ENCODE measurements at regions not wholly inside any gene's neighbourhood (a gene's known extent, or its start where the extent isn't known, plus 50 kb on each side); places are given as distances from the start of the nearest gene placed in this dataset.
A peak's percentile ranks its signal among the peaks of the same experiment; 100 is the strongest.

- Histone ChIP-seq H3K4me3 (no peak overlapping the region), H3K36me3 (no peaks in the 10 kb centered on the region), H3K27me3 (replicated peaks in 1 of 7) (no peaks in the 10 kb centered on the region), H3K27ac (no peak overlapping the region), H3K4me1 (no peaks in the 10 kb centered on the region), H3K9me3 (no peaks in the 10 kb centered on the region)
- intact Hi-C loops (cut with DNase I; ENCODE audit: low total_unique reads), result no loop called here
- TF ChIP-seq CTCF (IDR thresholded peaks at IDR 0.05 in 8 of 11, conservative IDR thresholded peaks at IDR 0.05 in 3 of 11), result peak in 10 of 11 experiments; percentile 28 to 71 (median 58)
- no peak for TF ChIP-seq POLR2A (IDR thresholded peaks at IDR 0.05)
- WGBS, 5 donors, result 3 to 16% (median 6%) methylated on average over 1 of the region's 1 CpG
- no peak for DNase-seq
These were observed 291.6 kb upstream of the HS3ST1 start for GRCh38 chr4:11720292-11720691.

- no peaks in the 10 kb centered on the region for H3K9me3 ChIP-seq
- DNase-seq, result no peak
- WGBS, 5 donors, result 83 to 88% (median 88%) methylated on average over 4 of the region's 4 CpGs
- no peaks in the 10 kb centered on the region for H3K4me1 ChIP-seq
- H3K4me3 ChIP-seq, result no peak overlapping the region
- intact Hi-C loops (cut with DNase I; ENCODE audit: low total_unique reads), result no loop called here
- H3K36me3 ChIP-seq, result no peaks in the 10 kb centered on the region
- TF ChIP-seq CTCF (IDR thresholded peaks at IDR 0.05 in 8 of 11, conservative IDR thresholded peaks at IDR 0.05 in 3 of 11) (no peak), POLR2AphosphoS5 (IDR thresholded peaks at IDR 0.05) (no peak), POLR2A (IDR thresholded peaks at IDR 0.05) (no peak)
- H3K27ac ChIP-seq, result no peak overlapping the region
- no peaks in the 10 kb centered on the region for H3K27me3 ChIP-seq (replicated peaks in 1 of 7)
These were observed 291.2 kb upstream of the HS3ST1 start for GRCh38 chr4:11719879-11720278.

- Histone ChIP-seq H3K27ac (no peak overlapping the region), H3K36me3 (no peaks in the 10 kb centered on the region), H3K4me3 (no peak overlapping the region), H3K9me3 (no peaks in the 10 kb centered on the region), H3K27me3 (replicated peaks in 1 of 7) (no peaks in the 10 kb centered on the region), H3K4me1 (no peaks in the 10 kb centered on the region)
- DNase-seq, result no peak
- no peak for TF ChIP-seq CTCF (IDR thresholded peaks at IDR 0.05 in 8 of 11, conservative IDR thresholded peaks at IDR 0.05 in 3 of 11)
- no peak for TF ChIP-seq POLR2AphosphoS5 (IDR thresholded peaks at IDR 0.05)
- no peak for TF ChIP-seq POLR2A (IDR thresholded peaks at IDR 0.05)
- WGBS, 5 donors, result 87 to 96% (median 91%) methylated on average over 3 of the region's 3 CpGs
- intact Hi-C loops (cut with DNase I; ENCODE audit: low total_unique reads), result no loop called here
These were observed 287.2 kb upstream of the HS3ST1 start for GRCh38 chr4:11715753-11716521.

GRCh38 chr4:11710453-11711093 is 281.9 kb upstream of the HS3ST1 start:
- TF ChIP-seq CTCF (IDR thresholded peaks at IDR 0.05 in 8 of 11, conservative IDR thresholded peaks at IDR 0.05 in 3 of 11) (no peak), POLR2AphosphoS5 (IDR thresholded peaks at IDR 0.05) (no peak), POLR2A (IDR thresholded peaks at IDR 0.05) (no peak)
- intact Hi-C loops (cut with DNase I; ENCODE audit: low total_unique reads), result no loop called here
- Histone ChIP-seq H3K36me3 (no peaks in the 10 kb centered on the region), H3K9me3 (no peaks in the 10 kb centered on the region), H3K4me3 (no peak overlapping the region), H3K4me1 (no peaks in the 10 kb centered on the region), H3K27me3 (replicated peaks in 1 of 7) (no peaks in the 10 kb centered on the region), H3K27ac (no peak overlapping the region)
- WGBS, 5 donors, result 74 to 89% (median 85%) methylated on average over 3 of the region's 3 CpGs
- no peak for DNase-seq
